Loucy (cell line): ENCODE measurements at regions not wholly inside any gene's neighbourhood (a gene's known extent, or its start where the extent isn't known, plus 50 kb on each side); places are given as distances from the start of the nearest gene placed in this dataset.

Experiments
- H2AFZ ChIP-seq: fragments of 200-600 bp; sonication (generic); 2 replicates; pipeline ENCODE4 v1.6.0; 2016; ENCODE audit warnings: antibody characterized with exemption, mild to moderate bottlenecking, low read length, moderate library complexity
- H3F3A ChIP-seq: fragments of 200-600 bp; 2 replicates; pipeline ENCODE4 v1.6.0; 2016; ENCODE audit warnings: antibody characterized with exemption, low read depth, mild to moderate bottlenecking
- H3K27me3 ChIP-seq: fragments of 200-600 bp; sonication (generic); 2 replicates; pipeline ENCODE4 v1.6.1; 2014; ENCODE audit warnings: low read length, mild to moderate bottlenecking; ENCODE audit not compliant: insufficient read depth, poor library complexity, severe bottlenecking
- H3K36me3 ChIP-seq: fragments of 200-600 bp; sonication (generic); 2 replicates; pipeline ENCODE4 v1.6.1; 2016; ENCODE audit warnings: low read length; ENCODE audit not compliant: insufficient read depth
- H3K4me1 ChIP-seq: fragments of 200-600 bp; sonication (generic); 2 replicates; pipeline ENCODE4 v1.5.1; 2014; ENCODE audit warnings: low read length, mild to moderate bottlenecking; ENCODE audit not compliant: insufficient read depth, poor library complexity, severe bottlenecking
- H3K4me2 ChIP-seq: fragments of 200-600 bp; sonication (generic); 2 replicates; pipeline ENCODE4 v1.6.0; 2014; ENCODE audit warnings: antibody characterized with exemption, low read length, low read depth, mild to moderate bottlenecking; ENCODE audit not compliant: poor library complexity, severe bottlenecking
- H3K4me3 ChIP-seq: fragments of 200-600 bp; sonication (generic); 2 replicates; pipeline ENCODE4 v1.5.1; 2014; ENCODE audit warnings: low read length, mild to moderate bottlenecking, mixed read lengths; ENCODE audit not compliant: poor library complexity, severe bottlenecking
- H3K79me2 ChIP-seq: fragments of 200-600 bp; sonication (generic); 2 replicates; pipeline ENCODE4 v1.6.1; 2014; ENCODE audit warnings: low read length; ENCODE audit not compliant: insufficient read depth
- H3K9ac ChIP-seq: fragments of 200-600 bp; sonication (generic); 2 replicates; pipeline ENCODE4 v1.6.0; 2014; ENCODE audit warnings: mild to moderate bottlenecking, low read depth, low read length, moderate library complexity; ENCODE audit not compliant: poor library complexity, severe bottlenecking
- H3K9me2 ChIP-seq: fragments of 200-600 bp; sonication (generic); replicated peaks from 2 replicates; pipeline ENCODE4 v1.6.1; 2016; ENCODE audit warnings: low read depth, low read length, mixed read lengths
- H3K9me3 ChIP-seq: fragments of 200-600 bp; sonication (generic); 2 replicates; pipeline ENCODE4 v1.6.1; 2014; ENCODE audit warnings: mild to moderate bottlenecking, antibody characterized with exemption, low read length, low read depth; ENCODE audit not compliant: insufficient read depth
- H4K20me1 ChIP-seq: fragments of 200-600 bp; sonication (generic); 2 replicates; pipeline ENCODE4 v1.6.0; 2014; ENCODE audit warnings: antibody characterized with exemption, low read length, mild to moderate bottlenecking; ENCODE audit not compliant: insufficient read depth, poor library complexity, severe bottlenecking
- CTCF ChIP-seq: fragments of 200-600 bp; sonication (generic); conservative IDR thresholded peaks from 2 replicates; pipeline ENCODE4 v1.5.1; 2014; ENCODE audit warnings: mild to moderate bottlenecking, antibody characterized with exemption, low read length
- EZH2phosphoT487 ChIP-seq: fragments of 200-600 bp; IDR thresholded peaks from 2 replicates; pipeline ENCODE4 v1.6.1; 2018; ENCODE audit warnings: antibody characterized with exemption, mild to moderate bottlenecking, moderate library complexity, borderline replicate concordance

GRCh38 chr4:36794716-36795115 lies 449.8 kb upstream of the NWD2 start:
- TF ChIP-seq EZH2phosphoT487 (no peak), CTCF (no peak)
- no peaks in the 10 kb centered on the region for H3F3A ChIP-seq
- H3K4me3 ChIP-seq = no peak overlapping the region
- H3K27me3 ChIP-seq = no peaks in the 10 kb centered on the region
- no peaks in the 10 kb centered on the region for H3K36me3 ChIP-seq
- H3K4me1 ChIP-seq = no peaks in the 10 kb centered on the region
- H4K20me1 ChIP-seq = no peaks in the 10 kb centered on the region
- H3K9me3 ChIP-seq = no peaks in the 10 kb centered on the region
- no peak overlapping the region for H3K4me2 ChIP-seq
- H2AFZ ChIP-seq = no peak overlapping the region
- no peak overlapping the region for H3K9ac ChIP-seq
- H3K9me2 ChIP-seq = no peaks in the 10 kb centered on the region
- H3K79me2 ChIP-seq = no peaks in the 10 kb centered on the region

GRCh38 chr4:36812149-36812548 lies 432.4 kb upstream of the NWD2 start:
- Histone ChIP-seq H3K79me2 (no peaks in the 10 kb centered on the region), H3K27me3 (no peaks in the 10 kb centered on the region), H3K36me3 (no peaks in the 10 kb centered on the region), H3K4me3 (no peak overlapping the region), H3K9me2 (no peaks in the 10 kb centered on the region), H2AFZ (no peak overlapping the region), H3F3A (no peaks in the 10 kb centered on the region), H3K9me3 (no peaks in the 10 kb centered on the region), H3K4me2 (no peak overlapping the region), H4K20me1 (no peaks in the 10 kb centered on the region), H3K9ac (no peak overlapping the region), H3K4me1 (no peaks in the 10 kb centered on the region)
- TF ChIP-seq CTCF (no peak), EZH2phosphoT487 (no peak)

GRCh38 chr4:36815536-36815935 lies 429.0 kb upstream of the NWD2 start:
- Histone ChIP-seq H4K20me1 (no peaks in the 10 kb centered on the region), H3K27me3 (no peaks in the 10 kb centered on the region), H3F3A (no peaks in the 10 kb centered on the region), H3K4me3 (no peak overlapping the region), H3K9ac (no peak overlapping the region), H3K4me1 (no peaks in the 10 kb centered on the region), H3K4me2 (no peak overlapping the region), H3K9me3 (no peaks in the 10 kb centered on the region), H3K9me2 (no peaks in the 10 kb centered on the region), H2AFZ (no peak overlapping the region), H3K79me2 (no peaks in the 10 kb centered on the region), H3K36me3 (no peaks in the 10 kb centered on the region)
- TF ChIP-seq CTCF (no peak), EZH2phosphoT487 (no peak)
